ENCODE measurements at regions not wholly inside any gene's neighbourhood (a gene's known extent, or its start where the extent isn't known, plus 50 kb on each side); places are given as distances from the start of the nearest gene placed in this dataset.

DNA sequence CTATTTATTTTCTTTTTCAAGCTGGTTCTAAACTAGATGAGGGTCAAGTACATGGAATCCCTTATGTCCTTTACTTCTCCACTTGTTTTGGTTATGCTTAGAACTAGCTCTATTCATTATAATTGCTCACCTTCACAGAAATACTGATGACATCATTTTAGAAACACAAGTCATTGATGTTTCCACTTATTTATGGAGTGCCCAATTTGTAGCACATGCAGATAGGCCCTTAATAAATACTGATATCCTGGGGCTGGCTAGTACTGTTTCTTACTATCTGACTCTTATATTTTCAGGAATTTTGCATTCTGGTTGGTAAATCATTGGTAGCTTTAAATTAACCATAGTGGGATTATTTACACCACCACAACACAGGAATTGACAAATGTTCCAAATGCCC is 112.2 kb downstream of the NAA11 start:
- Histone ChIP-seq H3K9ac (ENCODE audit: low read length) (no peak overlapping the region), H3K4me3 (ENCODE audit: low read length) (no peak overlapping the region), H3K27ac (ENCODE audit: low read length) (no peak overlapping the region), H3K27me3 (ENCODE audit: control insufficient read depth, insufficient read depth, low read length) (no peaks in the 10 kb centered on the region), H3K36me3 (ENCODE audit: control insufficient read depth, low read depth, low read length) (no peaks in the 10 kb centered on the region), H3K9me3 (ENCODE audit: control insufficient read depth, low read depth, low read length) (no peaks in the 10 kb centered on the region), H3K4me1 (ENCODE audit: control insufficient read depth, low read depth, low read length) (peaks cover 14% of the 10 kb centered on the region)

DNA sequence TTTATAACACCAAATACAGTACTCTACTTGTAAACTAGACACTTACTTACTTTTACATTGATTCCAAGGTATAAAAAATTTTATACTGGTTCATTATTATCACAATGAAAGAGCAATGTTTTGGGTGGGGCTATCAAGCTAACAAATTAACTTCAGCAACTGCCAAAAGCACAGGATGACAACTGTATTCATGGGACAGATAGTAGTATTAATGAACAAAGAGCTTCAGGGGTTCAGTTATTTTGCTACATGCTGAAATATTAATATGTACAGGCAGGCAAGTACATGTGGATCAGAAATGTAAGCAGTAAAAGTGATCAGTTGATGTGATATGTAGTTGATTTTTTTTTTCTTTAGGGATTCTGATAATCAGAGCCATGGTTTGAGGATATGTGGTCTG is 112.9 kb downstream of the NAA11 start:
- H3K9me3 ChIP-seq (ENCODE audit: control insufficient read depth, low read depth, low read length) = no peaks in the 10 kb centered on the region
- H3K27me3 ChIP-seq (ENCODE audit: control insufficient read depth, insufficient read depth, low read length) = no peaks in the 10 kb centered on the region
- no peaks in the 10 kb centered on the region for H3K36me3 ChIP-seq (ENCODE audit: control insufficient read depth, low read depth, low read length)
- no peak overlapping the region for H3K27ac ChIP-seq (ENCODE audit: low read length)
- H3K9ac ChIP-seq (ENCODE audit: low read length) = no peak overlapping the region
- H3K4me1 ChIP-seq (ENCODE audit: control insufficient read depth, low read depth, low read length) = peaks cover 14% of the 10 kb centered on the region
- no peak overlapping the region for H3K4me3 ChIP-seq (ENCODE audit: low read length)

DNA sequence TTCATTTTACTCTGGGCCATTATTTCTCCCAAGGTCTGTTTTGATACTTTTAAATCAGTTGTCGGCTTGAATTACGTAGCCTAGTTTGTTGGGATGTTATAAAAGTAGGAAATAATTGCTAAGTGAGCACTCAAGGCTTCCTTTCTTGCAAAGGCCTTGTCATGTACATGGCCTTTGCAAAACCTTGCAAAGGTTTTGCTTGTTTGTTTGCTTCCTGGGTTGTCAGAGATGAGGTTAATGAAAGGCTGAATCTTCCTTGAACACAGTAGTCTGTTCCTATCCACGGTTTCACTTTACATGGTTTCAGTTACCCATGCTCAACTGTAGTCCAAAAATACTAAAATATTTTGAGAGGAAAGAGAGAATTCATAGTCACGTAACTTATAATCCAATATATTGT is 113.5 kb downstream of the NAA11 start:
- no peaks in the 10 kb centered on the region for H3K36me3 ChIP-seq (ENCODE audit: control insufficient read depth, low read depth, low read length)
- H3K4me1 ChIP-seq (ENCODE audit: control insufficient read depth, low read depth, low read length) = peaks cover 7% of the 10 kb centered on the region
- no peak overlapping the region for H3K27ac ChIP-seq (ENCODE audit: low read length)
- H3K4me3 ChIP-seq (ENCODE audit: low read length) = no peak overlapping the region
- H3K9ac ChIP-seq (ENCODE audit: low read length) = no peak overlapping the region
- no peaks in the 10 kb centered on the region for H3K9me3 ChIP-seq (ENCODE audit: control insufficient read depth, low read depth, low read length)
- no peaks in the 10 kb centered on the region for H3K27me3 ChIP-seq (ENCODE audit: control insufficient read depth, insufficient read depth, low read length)

DNA sequence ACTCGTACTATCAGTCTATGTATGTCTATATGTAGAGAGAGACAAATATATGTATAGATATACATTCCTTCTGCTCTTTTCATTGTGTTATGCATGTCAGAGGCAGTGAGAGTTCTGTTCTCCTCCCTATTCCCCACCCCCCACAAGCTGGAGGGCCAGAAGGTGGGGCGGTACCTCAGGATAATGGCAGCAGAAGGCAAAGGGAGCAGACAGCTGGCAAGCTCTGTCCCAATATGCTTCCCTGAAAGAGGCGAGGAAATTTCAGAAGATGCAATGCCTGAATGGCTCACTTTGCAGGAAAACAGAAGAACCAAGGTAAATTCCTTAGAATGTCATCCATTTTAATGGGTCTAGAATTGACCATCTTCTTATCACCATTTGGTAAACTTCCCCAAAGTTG is 114.4 kb downstream of the NAA11 start:
- H3K36me3 ChIP-seq (ENCODE audit: control insufficient read depth, low read depth, low read length) = no peaks in the 10 kb centered on the region
- no peaks in the 10 kb centered on the region for H3K9me3 ChIP-seq (ENCODE audit: control insufficient read depth, low read depth, low read length)
- no peak overlapping the region for H3K4me3 ChIP-seq (ENCODE audit: low read length)
- no peaks in the 10 kb centered on the region for H3K4me1 ChIP-seq (ENCODE audit: control insufficient read depth, low read depth, low read length)
- H3K9ac ChIP-seq (ENCODE audit: low read length) = no peak overlapping the region
- H3K27ac ChIP-seq (ENCODE audit: low read length) = no peak overlapping the region
- H3K27me3 ChIP-seq (ENCODE audit: control insufficient read depth, insufficient read depth, low read length) = no peaks in the 10 kb centered on the region

DNA sequence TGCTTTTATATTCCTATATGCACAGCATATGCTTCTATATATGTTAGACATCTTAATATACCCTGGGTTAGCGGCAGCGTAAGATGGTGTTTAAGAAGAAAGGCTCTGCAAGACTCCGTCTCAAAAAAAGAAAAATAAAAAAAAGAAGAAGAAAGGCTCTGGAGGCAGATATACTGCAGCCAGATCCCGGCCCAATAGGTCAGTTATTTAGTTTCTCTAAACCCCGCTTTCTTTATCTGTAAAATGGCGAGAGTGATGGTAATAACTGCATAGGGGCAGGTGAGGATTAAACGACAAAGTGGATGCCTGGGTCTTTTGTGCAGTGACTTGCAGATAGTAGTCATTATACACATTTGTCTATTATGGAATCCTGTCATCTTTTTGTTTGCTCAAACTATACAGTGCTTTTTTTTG is 115.2 kb downstream of the NAA11 start:
- Histone ChIP-seq H3K9ac (ENCODE audit: low read length) (no peak overlapping the region), H3K9me3 (ENCODE audit: control insufficient read depth, low read depth, low read length) (no peaks in the 10 kb centered on the region), H3K4me1 (ENCODE audit: control insufficient read depth, low read depth, low read length) (no peaks in the 10 kb centered on the region)

DNA sequence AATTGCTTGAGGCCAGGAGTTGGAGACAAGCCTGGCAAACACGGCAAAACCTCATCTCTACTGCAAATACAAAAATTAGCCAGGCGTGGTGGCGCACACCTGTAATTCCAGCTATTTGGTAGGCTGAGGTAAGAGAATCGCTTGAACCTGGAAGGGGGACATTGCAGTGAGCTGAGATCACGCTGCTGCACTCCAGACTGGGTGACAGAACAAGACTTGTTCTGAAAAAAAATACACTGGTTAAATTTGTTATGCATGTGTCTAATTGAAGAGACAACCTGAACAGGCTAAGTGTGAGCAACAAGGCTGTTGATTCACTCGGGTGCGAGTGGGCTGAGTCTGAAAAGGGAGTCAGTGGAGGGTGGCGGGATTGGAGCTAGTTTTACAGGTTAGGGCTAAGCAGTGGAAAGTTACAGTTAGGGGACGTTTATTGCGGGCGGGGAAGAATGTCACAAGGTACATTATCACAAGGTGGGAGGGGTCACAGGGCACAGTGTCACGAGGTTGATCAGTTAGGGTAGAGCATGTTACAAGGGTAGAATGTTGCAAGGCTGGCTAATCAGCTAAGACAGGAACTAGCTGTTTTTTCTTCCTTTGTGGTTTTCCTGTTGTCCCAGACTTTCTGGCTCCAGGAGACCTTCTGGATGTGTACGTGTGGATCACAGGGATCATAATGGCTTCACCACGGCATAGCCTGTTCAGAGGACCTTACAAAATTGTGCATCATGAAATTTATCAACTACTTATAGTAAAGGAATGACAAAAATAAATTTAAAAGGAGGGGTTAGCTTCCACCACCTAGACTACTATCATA is 115.8 kb downstream of the NAA11 start:
- H3K9ac ChIP-seq (ENCODE audit: low read length) = no peak overlapping the region
- H3K27ac ChIP-seq (ENCODE audit: low read length) = no peak overlapping the region
- H3K4me1 ChIP-seq (ENCODE audit: control insufficient read depth, low read depth, low read length) = no peaks in the 10 kb centered on the region
- H3K9me3 ChIP-seq (ENCODE audit: control insufficient read depth, low read depth, low read length) = no peaks in the 10 kb centered on the region
- H3K4me3 ChIP-seq (ENCODE audit: low read length) = no peak overlapping the region
- H3K27me3 ChIP-seq (ENCODE audit: control insufficient read depth, insufficient read depth, low read length) = no peaks in the 10 kb centered on the region
- no peaks in the 10 kb centered on the region for H3K36me3 ChIP-seq (ENCODE audit: control insufficient read depth, low read depth, low read length)

More for the DNA sequence above, 115.2 kb downstream of the NAA11 start:
- Histone ChIP-seq H3K27ac (ENCODE audit: low read length) (no peak overlapping the region), H3K4me3 (ENCODE audit: low read length) (no peak overlapping the region), H3K27me3 (ENCODE audit: control insufficient read depth, insufficient read depth, low read length) (no peaks in the 10 kb centered on the region), H3K36me3 (ENCODE audit: control insufficient read depth, low read depth, low read length) (no peaks in the 10 kb centered on the region)

DNA sequence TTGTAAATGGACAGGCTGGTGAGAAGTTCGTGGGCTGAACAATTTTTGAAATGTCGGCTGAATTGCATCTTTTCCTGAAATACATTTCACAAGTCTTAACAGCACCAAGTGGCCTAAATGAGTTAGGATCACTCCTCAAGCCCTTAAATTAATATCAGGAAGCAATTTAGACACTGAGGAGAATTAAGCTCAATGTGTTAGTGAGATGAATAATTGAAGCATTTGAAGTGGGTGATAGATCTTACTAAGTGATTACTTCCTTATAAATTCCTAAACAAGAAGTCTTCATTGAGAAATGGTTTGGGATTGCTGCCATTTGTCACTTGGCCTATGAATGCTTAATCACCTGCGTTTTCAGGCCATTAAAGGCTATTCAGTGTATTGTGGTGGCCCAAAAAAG is 116.8 kb downstream of the NAA11 start:
- no peak overlapping the region for H3K27ac ChIP-seq (ENCODE audit: low read length)
- H3K9me3 ChIP-seq (ENCODE audit: control insufficient read depth, low read depth, low read length) = no peaks in the 10 kb centered on the region
- no peaks in the 10 kb centered on the region for H3K36me3 ChIP-seq (ENCODE audit: control insufficient read depth, low read depth, low read length)
- H3K9ac ChIP-seq (ENCODE audit: low read length) = no peak overlapping the region
- H3K4me3 ChIP-seq (ENCODE audit: low read length) = no peak overlapping the region
- H3K4me1 ChIP-seq (ENCODE audit: control insufficient read depth, low read depth, low read length) = no peaks in the 10 kb centered on the region
- no peaks in the 10 kb centered on the region for H3K27me3 ChIP-seq (ENCODE audit: control insufficient read depth, insufficient read depth, low read length)

DNA sequence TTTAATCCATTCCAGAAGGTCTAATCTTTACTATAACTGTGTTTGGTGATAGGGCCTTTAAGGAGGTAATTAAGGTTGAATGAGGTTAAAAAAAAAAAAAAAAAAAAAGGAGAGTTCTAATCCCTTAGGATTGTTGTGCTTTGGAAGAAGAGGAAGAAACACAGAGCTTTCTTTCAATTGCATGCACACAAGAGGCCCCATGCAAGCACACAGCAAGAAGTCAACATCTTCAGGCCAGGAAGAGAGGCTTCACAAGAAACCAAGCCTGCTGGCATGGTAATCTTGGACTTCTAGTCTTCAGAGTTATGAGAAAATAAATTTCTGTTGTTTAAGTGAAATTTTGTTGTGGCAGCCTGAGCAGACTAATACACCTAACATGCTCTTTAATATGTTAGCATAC is 118.6 kb downstream of the NAA11 start:
- no peaks in the 10 kb centered on the region for H3K27me3 ChIP-seq (ENCODE audit: control insufficient read depth, insufficient read depth, low read length)
- no peak overlapping the region for H3K27ac ChIP-seq (ENCODE audit: low read length)
- no peak overlapping the region for H3K4me3 ChIP-seq (ENCODE audit: low read length)
- no peak overlapping the region for H3K9ac ChIP-seq (ENCODE audit: low read length)
- H3K4me1 ChIP-seq (ENCODE audit: control insufficient read depth, low read depth, low read length) = no peaks in the 10 kb centered on the region
- H3K36me3 ChIP-seq (ENCODE audit: control insufficient read depth, low read depth, low read length) = no peaks in the 10 kb centered on the region
- no peaks in the 10 kb centered on the region for H3K9me3 ChIP-seq (ENCODE audit: control insufficient read depth, low read depth, low read length)

DNA sequence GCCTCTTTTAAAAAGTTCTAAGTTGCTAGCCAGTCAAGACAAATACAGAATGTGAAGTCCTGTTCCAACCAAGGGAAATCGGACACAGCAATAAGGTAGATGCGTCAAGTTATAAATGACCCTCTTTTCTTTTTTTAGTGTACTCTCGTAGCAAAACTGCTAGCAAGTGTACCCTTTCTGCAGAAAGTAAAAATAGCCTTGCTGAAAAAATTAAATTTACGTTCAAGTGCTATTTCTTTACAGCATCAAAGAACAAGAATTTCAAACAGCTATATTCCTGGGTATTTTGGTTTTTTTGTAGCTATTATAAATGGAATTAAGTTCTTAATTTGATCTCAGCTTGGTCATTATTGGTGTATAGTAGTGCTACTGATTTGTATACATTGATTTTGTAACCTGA is 119.2 kb downstream of the NAA11 start:
- H3K36me3 ChIP-seq (ENCODE audit: control insufficient read depth, low read depth, low read length) = no peaks in the 10 kb centered on the region
- no peaks in the 10 kb centered on the region for H3K4me1 ChIP-seq (ENCODE audit: control insufficient read depth, low read depth, low read length)
- H3K9me3 ChIP-seq (ENCODE audit: control insufficient read depth, low read depth, low read length) = no peaks in the 10 kb centered on the region
- H3K9ac ChIP-seq (ENCODE audit: low read length) = no peak overlapping the region
- no peak overlapping the region for H3K4me3 ChIP-seq (ENCODE audit: low read length)
- H3K27ac ChIP-seq (ENCODE audit: low read length) = no peak overlapping the region
- H3K27me3 ChIP-seq (ENCODE audit: control insufficient read depth, insufficient read depth, low read length) = no peaks in the 10 kb centered on the region

DNA sequence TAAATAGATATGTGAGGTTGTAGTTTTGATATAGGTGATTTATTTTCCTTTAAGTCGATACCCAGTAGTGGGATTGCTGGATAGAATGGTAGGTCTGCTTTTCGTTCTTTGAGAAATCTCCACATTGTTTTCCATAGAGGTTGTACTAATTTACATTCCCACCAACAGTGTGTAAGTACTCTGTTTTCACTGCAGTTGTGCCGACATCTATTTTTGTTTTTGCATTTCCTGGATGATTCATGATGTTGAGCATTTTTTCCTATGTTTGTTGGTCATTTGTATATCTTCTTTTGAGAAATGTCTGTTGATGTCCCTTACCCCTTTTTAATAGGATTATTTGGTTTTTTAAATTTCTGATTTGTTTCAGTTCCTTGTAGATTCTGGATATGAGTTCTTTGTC is 120.7 kb downstream of the NAA11 start:
- Histone ChIP-seq H3K4me3 (ENCODE audit: low read length) (no peak overlapping the region), H3K9me3 (ENCODE audit: control insufficient read depth, low read depth, low read length) (no peaks in the 10 kb centered on the region), H3K4me1 (ENCODE audit: control insufficient read depth, low read depth, low read length) (no peaks in the 10 kb centered on the region), H3K9ac (ENCODE audit: low read length) (no peak overlapping the region), H3K27ac (ENCODE audit: low read length) (no peak overlapping the region), H3K36me3 (ENCODE audit: control insufficient read depth, low read depth, low read length) (no peaks in the 10 kb centered on the region), H3K27me3 (ENCODE audit: control insufficient read depth, insufficient read depth, low read length) (no peaks in the 10 kb centered on the region)

DNA sequence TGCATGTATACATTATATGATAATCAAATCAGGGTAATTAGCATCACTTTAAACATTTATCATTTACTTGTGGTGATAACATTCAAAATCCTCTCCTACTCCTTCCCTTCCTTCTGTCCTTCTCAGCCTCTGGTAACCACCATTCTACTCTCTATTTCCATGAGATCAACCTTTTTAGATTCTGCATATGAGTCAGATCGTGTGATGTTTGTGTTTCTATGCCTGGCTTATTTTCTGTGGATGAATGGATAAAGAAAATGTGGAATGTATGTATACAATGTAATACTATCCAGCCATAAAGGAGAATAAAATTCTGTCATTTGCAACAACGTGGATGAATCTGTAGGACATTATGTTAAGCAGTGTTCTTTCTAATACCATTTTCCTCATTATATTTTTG is 123.9 kb downstream of the NAA11 start:
- Histone ChIP-seq H3K9ac (ENCODE audit: low read length) (no peak overlapping the region), H3K27ac (ENCODE audit: low read length) (no peak overlapping the region), H3K4me1 (ENCODE audit: control insufficient read depth, low read depth, low read length) (no peaks in the 10 kb centered on the region), H3K27me3 (ENCODE audit: control insufficient read depth, insufficient read depth, low read length) (no peaks in the 10 kb centered on the region), H3K9me3 (ENCODE audit: control insufficient read depth, low read depth, low read length) (no peaks in the 10 kb centered on the region), H3K36me3 (ENCODE audit: control insufficient read depth, low read depth, low read length) (no peaks in the 10 kb centered on the region), H3K4me3 (ENCODE audit: low read length) (no peak overlapping the region)

DNA sequence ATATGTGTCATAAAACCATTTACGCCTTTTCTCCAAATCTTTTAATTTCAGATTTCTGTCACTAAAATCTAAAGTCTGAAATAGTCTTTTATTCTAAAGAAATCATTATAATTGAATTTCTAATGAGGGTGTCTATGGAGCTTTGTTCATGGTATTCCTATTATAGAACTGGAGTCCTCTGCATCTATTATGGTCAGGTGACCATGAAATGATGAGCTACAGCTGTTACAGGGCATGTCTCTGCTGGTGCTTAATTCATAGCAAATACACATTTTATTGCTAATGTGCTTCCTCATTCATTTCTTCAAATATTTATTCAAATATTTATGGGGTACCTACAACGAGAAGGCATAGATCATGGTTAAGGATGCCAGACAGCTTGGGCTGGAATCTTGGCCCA is 126.1 kb downstream of the NAA11 start:
- Histone ChIP-seq H3K4me3 (ENCODE audit: low read length) (no peak overlapping the region), H3K36me3 (ENCODE audit: control insufficient read depth, low read depth, low read length) (no peaks in the 10 kb centered on the region), H3K4me1 (ENCODE audit: control insufficient read depth, low read depth, low read length) (no peaks in the 10 kb centered on the region), H3K27me3 (ENCODE audit: control insufficient read depth, insufficient read depth, low read length) (no peaks in the 10 kb centered on the region), H3K9ac (ENCODE audit: low read length) (no peak overlapping the region), H3K9me3 (ENCODE audit: control insufficient read depth, low read depth, low read length) (no peaks in the 10 kb centered on the region), H3K27ac (ENCODE audit: low read length) (no peak overlapping the region)

Measured in iPS-18a (cell line).